ENCODE measurements at regions not wholly inside any gene's neighbourhood (a gene's known extent, or its start where the extent isn't known, plus 50 kb on each side); places are given as distances from the start of the nearest gene placed in this dataset.

- Mint-ChIP-seq H3K4me3 (no peak overlapping the region), H3K4me1 (no peaks in the 10 kb centered on the region), H3K27me3 (no peaks in the 10 kb centered on the region), H3K36me3 (ENCODE audit: low read depth) (no peaks in the 10 kb centered on the region), H3K27ac (no peak overlapping the region)
- no peak for ATAC-seq
- H3K9me3 ChIP-seq (ENCODE audit: control insufficient read depth, low read length, poor library complexity, severe bottlenecking), result no peaks in the 10 kb centered on the region
- no peak for DNase-seq
Measured at GRCh38 chr6:147826698-147827097, 318.2 kb downstream of the SAMD5 start.

- H3K9me3 ChIP-seq (ENCODE audit: control insufficient read depth, low read length, poor library complexity, severe bottlenecking), result no peaks in the 10 kb centered on the region
- Mint-ChIP-seq H3K4me3 (no peak overlapping the region), H3K27me3 (no peaks in the 10 kb centered on the region), H3K27ac (no peak overlapping the region), H3K36me3 (ENCODE audit: low read depth) (no peaks in the 10 kb centered on the region), H3K4me1 (no peaks in the 10 kb centered on the region)
- DNase-seq (no peak), ATAC-seq (no peak)
Measured at GRCh38 chr6:147829418-147829817, 320.9 kb downstream of the SAMD5 start.

GRCh38 chr6:147829835-147830234, 321.3 kb downstream of the SAMD5 start:
- DNase-seq (no peak), ATAC-seq (no peak)
- Mint-ChIP-seq H3K4me1 (no peaks in the 10 kb centered on the region), H3K27ac (no peak overlapping the region), H3K4me3 (no peak overlapping the region), H3K36me3 (ENCODE audit: low read depth) (no peaks in the 10 kb centered on the region), H3K27me3 (no peaks in the 10 kb centered on the region)
- H3K9me3 ChIP-seq (ENCODE audit: control insufficient read depth, low read length, poor library complexity, severe bottlenecking), result no peaks in the 10 kb centered on the region

GRCh38 chr6:147831356-147831755, 322.9 kb downstream of the SAMD5 start:
- H3K4me1 Mint-ChIP-seq, result no peaks in the 10 kb centered on the region
- ATAC-seq (no peak), DNase-seq (no peak)
- peaks cover 5% of the 10 kb centered on the region for H3K27me3 Mint-ChIP-seq
- no peak overlapping the region for H3K4me3 Mint-ChIP-seq
- no peak overlapping the region for H3K27ac Mint-ChIP-seq
- H3K9me3 ChIP-seq (ENCODE audit: control insufficient read depth, low read length, poor library complexity, severe bottlenecking), result no peaks in the 10 kb centered on the region
- no peaks in the 10 kb centered on the region for H3K36me3 Mint-ChIP-seq (ENCODE audit: low read depth)

GRCh38 chr6:147833607-147834006, 325.1 kb downstream of the SAMD5 start:
- no peaks in the 10 kb centered on the region for H3K9me3 ChIP-seq (ENCODE audit: control insufficient read depth, low read length, poor library complexity, severe bottlenecking)
- Mint-ChIP-seq H3K4me1 (no peaks in the 10 kb centered on the region), H3K27ac (no peak overlapping the region), H3K4me3 (no peak overlapping the region), H3K36me3 (ENCODE audit: low read depth) (no peaks in the 10 kb centered on the region), H3K27me3 (peaks cover 5% of the 10 kb centered on the region)
- no peak for ATAC-seq
- no peak for DNase-seq

GRCh38 chr6:147834084-147834776, 325.7 kb downstream of the SAMD5 start:
- Mint-ChIP-seq H3K27me3 (peaks cover 5% of the 10 kb centered on the region), H3K4me1 (no peaks in the 10 kb centered on the region), H3K36me3 (ENCODE audit: low read depth) (no peaks in the 10 kb centered on the region), H3K27ac (no peak overlapping the region), H3K4me3 (no peak overlapping the region)
- no peak for DNase-seq
- no peaks in the 10 kb centered on the region for H3K9me3 ChIP-seq (ENCODE audit: control insufficient read depth, low read length, poor library complexity, severe bottlenecking)
- ATAC-seq, result no peak

- no peaks in the 10 kb centered on the region for H3K4me1 Mint-ChIP-seq
- no peaks in the 10 kb centered on the region for H3K36me3 Mint-ChIP-seq (ENCODE audit: low read depth)
- H3K27me3 Mint-ChIP-seq, result peaks cover 9% of the 10 kb centered on the region
- H3K27ac Mint-ChIP-seq, result no peak overlapping the region
- ATAC-seq (no peak), DNase-seq (no peak)
- H3K9me3 ChIP-seq (ENCODE audit: control insufficient read depth, low read length, poor library complexity, severe bottlenecking), result no peaks in the 10 kb centered on the region
- H3K4me3 Mint-ChIP-seq, result no peak overlapping the region
Measured at GRCh38 chr6:147837540-147837939, 329.1 kb downstream of the SAMD5 start.

GRCh38 chr6:147839708-147840610, 331.5 kb downstream of the SAMD5 start:
- Mint-ChIP-seq H3K4me1 (no peaks in the 10 kb centered on the region), H3K4me3 (no peak overlapping the region), H3K27ac (no peak overlapping the region), H3K36me3 (ENCODE audit: low read depth) (no peaks in the 10 kb centered on the region), H3K27me3 (peaks cover 9% of the 10 kb centered on the region)
- no peaks in the 10 kb centered on the region for H3K9me3 ChIP-seq (ENCODE audit: control insufficient read depth, low read length, poor library complexity, severe bottlenecking)
- no peak for DNase-seq
- no peak for ATAC-seq

GRCh38 chr6:147841547-147842148, 333.2 kb downstream of the SAMD5 start:
- no peaks in the 10 kb centered on the region for H3K9me3 ChIP-seq (ENCODE audit: control insufficient read depth, low read length, poor library complexity, severe bottlenecking)
- H3K27ac Mint-ChIP-seq, result no peak overlapping the region
- ATAC-seq, result no peak
- no peak overlapping the region for H3K4me3 Mint-ChIP-seq
- no peaks in the 10 kb centered on the region for H3K36me3 Mint-ChIP-seq (ENCODE audit: low read depth)
- DNase-seq, result no peak
- no peaks in the 10 kb centered on the region for H3K4me1 Mint-ChIP-seq
- H3K27me3 Mint-ChIP-seq, result peaks cover 4% of the 10 kb centered on the region

- Mint-ChIP-seq H3K27me3 (no peaks in the 10 kb centered on the region), H3K4me3 (no peak overlapping the region), H3K36me3 (ENCODE audit: low read depth) (no peaks in the 10 kb centered on the region), H3K4me1 (no peaks in the 10 kb centered on the region), H3K27ac (no peak overlapping the region)
- H3K9me3 ChIP-seq (ENCODE audit: control insufficient read depth, low read length, poor library complexity, severe bottlenecking), result no peaks in the 10 kb centered on the region
- no peak for DNase-seq
- no peak for ATAC-seq
Measured at GRCh38 chr6:147849401-147850330, 341.2 kb downstream of the SAMD5 start.

- ATAC-seq (no peak), DNase-seq (no peak)
- Mint-ChIP-seq H3K27ac (no peak overlapping the region), H3K4me1 (no peaks in the 10 kb centered on the region), H3K36me3 (ENCODE audit: low read depth) (no peaks in the 10 kb centered on the region), H3K4me3 (no peak overlapping the region), H3K27me3 (no peaks in the 10 kb centered on the region)
- H3K9me3 ChIP-seq (ENCODE audit: control insufficient read depth, low read length, poor library complexity, severe bottlenecking), result no peaks in the 10 kb centered on the region
Measured at GRCh38 chr6:147852772-147853171, 344.3 kb downstream of the SAMD5 start.

- no peaks in the 10 kb centered on the region for H3K27me3 Mint-ChIP-seq
- no peak overlapping the region for H3K27ac Mint-ChIP-seq
- H3K9me3 ChIP-seq (ENCODE audit: control insufficient read depth, low read length, poor library complexity, severe bottlenecking), result no peaks in the 10 kb centered on the region
- ATAC-seq, result no peak
- H3K4me3 Mint-ChIP-seq, result no peak overlapping the region
- no peaks in the 10 kb centered on the region for H3K4me1 Mint-ChIP-seq
- DNase-seq, result no peak
- H3K36me3 Mint-ChIP-seq (ENCODE audit: low read depth), result no peaks in the 10 kb centered on the region
Measured at GRCh38 chr6:147853574-147853973, 345.1 kb downstream of the SAMD5 start.
